ENCODE measurements at regions not wholly inside any gene's neighbourhood (a gene's known extent, or its start where the extent isn't known, plus 50 kb on each side); places are given as distances from the start of the nearest gene placed in this dataset.

DNA sequence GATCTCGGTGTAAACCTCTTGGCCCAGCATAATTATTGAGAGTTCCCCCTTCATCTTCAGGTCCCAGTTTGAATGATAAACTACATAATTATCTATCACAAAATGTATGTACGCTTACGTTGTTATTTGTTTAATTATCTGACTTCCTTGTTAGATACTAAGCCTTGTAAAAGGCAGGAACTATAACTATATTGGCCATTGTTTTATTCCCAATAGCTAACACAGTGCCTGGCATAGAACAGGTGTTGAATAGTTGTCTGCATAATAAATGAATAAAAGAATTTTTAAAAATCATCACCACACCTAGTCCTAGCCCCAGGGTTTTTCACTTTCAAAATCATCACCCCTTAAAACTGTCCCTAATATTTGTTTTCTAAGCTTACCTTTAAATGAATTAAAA lies 207.9 kb downstream of the MREG start:
- no peaks in the 10 kb centered on the region for H3K4me1 Mint-ChIP-seq (ENCODE audit: low read depth, unreplicated experiment)
- no peak overlapping the region for H3K4me3 Mint-ChIP-seq (ENCODE audit: unreplicated experiment)
- no peaks in the 10 kb centered on the region for H3K9me3 Mint-ChIP-seq (ENCODE audit: unreplicated experiment)
- H3K27ac Mint-ChIP-seq (ENCODE audit: unreplicated experiment), result no peak overlapping the region
- TF ChIP-seq, protein P1, sequence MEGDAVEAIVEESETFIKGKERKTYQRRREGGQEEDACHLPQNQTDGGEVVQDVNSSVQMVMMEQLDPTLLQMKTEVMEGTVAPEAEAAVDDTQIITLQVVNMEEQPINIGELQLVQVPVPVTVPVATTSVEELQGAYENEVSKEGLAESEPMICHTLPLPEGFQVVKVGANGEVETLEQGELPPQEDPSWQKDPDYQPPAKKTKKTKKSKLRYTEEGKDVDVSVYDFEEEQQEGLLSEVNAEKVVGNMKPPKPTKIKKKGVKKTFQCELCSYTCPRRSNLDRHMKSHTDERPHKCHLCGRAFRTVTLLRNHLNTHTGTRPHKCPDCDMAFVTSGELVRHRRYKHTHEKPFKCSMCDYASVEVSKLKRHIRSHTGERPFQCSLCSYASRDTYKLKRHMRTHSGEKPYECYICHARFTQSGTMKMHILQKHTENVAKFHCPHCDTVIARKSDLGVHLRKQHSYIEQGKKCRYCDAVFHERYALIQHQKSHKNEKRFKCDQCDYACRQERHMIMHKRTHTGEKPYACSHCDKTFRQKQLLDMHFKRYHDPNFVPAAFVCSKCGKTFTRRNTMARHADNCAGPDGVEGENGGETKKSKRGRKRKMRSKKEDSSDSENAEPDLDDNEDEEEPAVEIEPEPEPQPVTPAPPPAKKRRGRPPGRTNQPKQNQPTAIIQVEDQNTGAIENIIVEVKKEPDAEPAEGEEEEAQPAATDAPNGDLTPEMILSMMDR (IDR thresholded peaks at IDR 0.05; ENCODE audit: partially characterized antibody, unreplicated experiment), result no peak
- no peaks in the 10 kb centered on the region for H3K27me3 Mint-ChIP-seq (ENCODE audit: unreplicated experiment)
- DNase-seq, result no peak
- no peaks in the 10 kb centered on the region for H3K36me3 Mint-ChIP-seq (ENCODE audit: unreplicated experiment)

- DNase-seq, result no peak
These were observed 210.2 kb downstream of the MREG start for GRCh38 chr2:215803150-215803549.

DNA sequence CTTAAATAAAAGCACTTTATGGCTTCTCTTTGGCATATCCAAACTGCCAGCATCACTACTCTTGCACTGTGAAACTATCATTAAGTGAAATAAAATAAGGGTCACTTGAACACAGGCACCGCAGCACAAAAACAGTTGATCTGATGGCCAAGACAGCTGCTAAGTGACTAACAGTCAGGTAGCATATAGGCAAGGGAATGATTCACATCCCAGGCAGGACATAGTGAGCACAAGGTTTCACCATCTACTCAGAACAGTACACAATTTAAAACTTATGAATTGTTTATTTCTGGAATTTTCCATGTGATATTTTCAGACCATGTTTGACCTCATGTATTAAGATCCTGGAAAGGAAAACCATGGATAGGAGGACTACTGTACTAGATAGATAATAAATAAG lies 214.2 kb downstream of the MREG start:
- DNase-seq, result no peak
- H3K9me3 Mint-ChIP-seq (ENCODE audit: unreplicated experiment), result no peaks in the 10 kb centered on the region

More at GRCh38 chr2:215803150-215803549, 210.2 kb downstream of the MREG start:
- H3K36me3 Mint-ChIP-seq (ENCODE audit: unreplicated experiment), result no peaks in the 10 kb centered on the region
- H3K4me1 Mint-ChIP-seq (ENCODE audit: low read depth, unreplicated experiment), result no peaks in the 10 kb centered on the region
- no peaks in the 10 kb centered on the region for H3K9me3 Mint-ChIP-seq (ENCODE audit: unreplicated experiment)
- no peak overlapping the region for H3K4me3 Mint-ChIP-seq (ENCODE audit: unreplicated experiment)
- H3K27ac Mint-ChIP-seq (ENCODE audit: unreplicated experiment), result no peak overlapping the region
- H3K27me3 Mint-ChIP-seq (ENCODE audit: unreplicated experiment), result no peaks in the 10 kb centered on the region
- TF ChIP-seq, protein P1 (IDR thresholded peaks at IDR 0.05; ENCODE audit: partially characterized antibody, unreplicated experiment), result no peak

GRCh38 chr2:215797676-215798075 lies 215.7 kb downstream of the MREG start:
- H3K4me1 Mint-ChIP-seq (ENCODE audit: low read depth, unreplicated experiment), result no peaks in the 10 kb centered on the region
- TF ChIP-seq, protein P1 (IDR thresholded peaks at IDR 0.05; ENCODE audit: partially characterized antibody, unreplicated experiment), result no peak
- no peaks in the 10 kb centered on the region for H3K27me3 Mint-ChIP-seq (ENCODE audit: unreplicated experiment)
- no peaks in the 10 kb centered on the region for H3K9me3 Mint-ChIP-seq (ENCODE audit: unreplicated experiment)
- no peak overlapping the region for H3K27ac Mint-ChIP-seq (ENCODE audit: unreplicated experiment)
- no peak for DNase-seq
- H3K4me3 Mint-ChIP-seq (ENCODE audit: unreplicated experiment), result no peak overlapping the region
- H3K36me3 Mint-ChIP-seq (ENCODE audit: unreplicated experiment), result no peaks in the 10 kb centered on the region

More for the DNA sequence above, 214.2 kb downstream of the MREG start:
- TF ChIP-seq, protein P1 (IDR thresholded peaks at IDR 0.05; ENCODE audit: partially characterized antibody, unreplicated experiment), result no peak
- Mint-ChIP-seq H3K4me1 (ENCODE audit: low read depth, unreplicated experiment) (no peaks in the 10 kb centered on the region), H3K27ac (ENCODE audit: unreplicated experiment) (no peak overlapping the region), H3K27me3 (ENCODE audit: unreplicated experiment) (no peaks in the 10 kb centered on the region), H3K36me3 (ENCODE audit: unreplicated experiment) (no peaks in the 10 kb centered on the region), H3K4me3 (ENCODE audit: unreplicated experiment) (no peak overlapping the region)

- no peak for DNase-seq
- Mint-ChIP-seq H3K9me3 (ENCODE audit: unreplicated experiment) (no peaks in the 10 kb centered on the region), H3K27me3 (ENCODE audit: unreplicated experiment) (no peaks in the 10 kb centered on the region), H3K4me3 (ENCODE audit: unreplicated experiment) (no peak overlapping the region), H3K4me1 (ENCODE audit: low read depth, unreplicated experiment) (no peaks in the 10 kb centered on the region), H3K36me3 (ENCODE audit: unreplicated experiment) (no peaks in the 10 kb centered on the region), H3K27ac (ENCODE audit: unreplicated experiment) (no peak overlapping the region)
- TF ChIP-seq, protein P1 (IDR thresholded peaks at IDR 0.05; ENCODE audit: partially characterized antibody, unreplicated experiment), result no peak
These were observed 217.1 kb downstream of the MREG start for GRCh38 chr2:215796140-215796855.
